Keratinocyte (primary cell): ENCODE measurements at regions not wholly inside any gene's neighbourhood (a gene's known extent, or its start where the extent isn't known, plus 50 kb on each side); places are given as distances from the start of the nearest gene placed in this dataset.

Source experiments
- CTCF ChIP-seq, 3 experiments: IDR thresholded peaks in 1 of 3; conservative IDR thresholded peaks in 1 of 3; optimal IDR thresholded peaks in 1 of 3; 2 replicates in 2 of 3; 3 replicates in 1 of 3; pipeline versions ENCODE3 to v1.5.1; 2011; ENCODE audit warnings: low read length in 3 of 3, mild to moderate bottlenecking in 3 of 3, moderate library complexity in 2 of 3, control low read depth in 1 of 3, inconsistent platforms in 1 of 3; ENCODE audit not compliant: insufficient read depth in 2 of 3; ENCODE audit errors: extremely low read depth in 1 of 3
- EZH2 ChIP-seq: IDR thresholded peaks from one replicate; pipeline ENCODE4 v1.6.1; 2012; ENCODE audit warnings: inconsistent platforms, mild to moderate bottlenecking, low read length, moderate library complexity

- TF ChIP-seq CTCF (optimal IDR thresholded peaks at IDR 0.05 in 1 of 3, IDR thresholded peaks at IDR 0.05 in 1 of 3, conservative IDR thresholded peaks at IDR 0.05 in 1 of 3; ENCODE audit: extremely low read depth in 1 of 3, insufficient read depth in 2 of 3, low read length in 3 of 3): no peak
- TF ChIP-seq EZH2: no peak
Measured at GRCh38 chr11:116124922-116125714, 620.9 kb upstream of the CADM1 start.
